Activated CD4-positive, alpha-beta T cell treated with anti-CD3 and anti-CD28 coated beads for 4 hours (primary cell): ENCODE measurements at regions not wholly inside any gene's neighbourhood (a gene's known extent, or its start where the extent isn't known, plus 50 kb on each side); places are given as distances from the start of the nearest gene placed in this dataset.

Experiments used
- DNase-seq, 2 donors: peaks; one replicate each; pipeline ENCODE4 v3.0.0-alpha.2; 2020

- no peak for DNase-seq
These were observed 466.1 kb downstream of the C4orf33 start for GRCh38 chr4:129561886-129562671.

- DNase-seq = no peak
These were observed 469.3 kb downstream of the C4orf33 start for GRCh38 chr4:129565214-129565613.

- no peak for DNase-seq
These were observed 474.4 kb downstream of the C4orf33 start for GRCh38 chr4:129570326-129570725.

GRCh38 chr4:129578336-129578735, 482.4 kb downstream of the C4orf33 start:
- no peak for DNase-seq

DNA sequence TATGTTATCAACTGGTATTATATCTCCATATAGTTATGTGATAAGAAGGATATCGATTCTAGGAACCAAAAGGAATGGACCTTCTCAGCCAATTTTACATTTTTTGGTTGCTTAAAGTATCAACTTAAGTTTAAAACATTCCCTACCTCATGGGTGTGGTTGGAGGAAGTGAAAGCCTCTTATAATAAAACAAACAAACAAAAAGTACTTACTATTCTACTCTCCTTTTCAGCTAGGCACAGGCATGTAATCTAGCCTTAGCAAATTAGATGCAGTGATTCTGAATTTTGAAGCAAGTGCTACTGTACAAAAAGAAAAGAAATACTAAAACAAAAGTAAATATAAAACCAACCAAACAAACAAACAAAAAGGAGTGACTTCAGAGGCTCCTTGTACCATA, 485.4 kb downstream of the C4orf33 start:
- DNase-seq = no peak

GRCh38 chr4:129583868-129584267, 487.9 kb downstream of the C4orf33 start:
- DNase-seq = no peak

DNA sequence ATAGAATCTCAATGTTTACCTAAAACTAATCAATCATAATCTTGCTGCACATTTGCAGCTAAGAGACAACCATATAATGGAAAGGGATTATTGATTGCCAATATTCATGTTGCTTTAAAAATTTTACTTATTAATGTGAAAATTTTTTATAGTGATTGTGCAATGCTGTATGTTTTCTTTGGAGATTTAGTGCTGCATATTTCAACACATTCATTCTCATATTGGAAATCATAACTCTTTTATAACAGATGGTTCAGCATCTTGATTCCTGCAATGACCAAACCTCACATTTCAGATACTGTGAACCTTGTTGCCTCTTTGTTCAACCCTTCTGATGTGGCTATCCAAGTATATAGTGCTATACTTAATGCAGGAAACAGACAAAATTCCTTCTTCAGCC, 502.6 kb downstream of the C4orf33 start:
- DNase-seq = no peak

DNA sequence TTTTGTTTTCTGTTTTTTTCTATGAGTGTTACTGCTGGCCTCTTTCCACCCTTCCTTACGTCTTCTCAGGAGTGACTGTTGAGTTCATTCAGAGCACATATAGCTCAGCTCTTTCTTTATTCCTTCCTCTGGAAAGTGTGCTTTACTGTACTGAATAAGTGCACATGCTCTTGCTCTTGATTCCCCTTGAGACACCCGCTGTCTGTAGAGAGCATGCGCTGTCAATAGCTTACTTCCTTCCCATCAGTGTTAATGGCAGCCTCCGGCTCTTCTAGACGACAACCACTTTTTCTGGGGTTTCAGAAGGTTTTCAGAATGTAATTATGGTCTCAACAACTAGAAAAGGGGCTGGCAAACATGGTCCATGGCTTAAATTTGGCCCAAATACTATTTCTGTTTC, 504.9 kb downstream of the C4orf33 start:
- DNase-seq = no peak

GRCh38 chr4:129602447-129602846, 506.5 kb downstream of the C4orf33 start:
- no peak for DNase-seq

DNA sequence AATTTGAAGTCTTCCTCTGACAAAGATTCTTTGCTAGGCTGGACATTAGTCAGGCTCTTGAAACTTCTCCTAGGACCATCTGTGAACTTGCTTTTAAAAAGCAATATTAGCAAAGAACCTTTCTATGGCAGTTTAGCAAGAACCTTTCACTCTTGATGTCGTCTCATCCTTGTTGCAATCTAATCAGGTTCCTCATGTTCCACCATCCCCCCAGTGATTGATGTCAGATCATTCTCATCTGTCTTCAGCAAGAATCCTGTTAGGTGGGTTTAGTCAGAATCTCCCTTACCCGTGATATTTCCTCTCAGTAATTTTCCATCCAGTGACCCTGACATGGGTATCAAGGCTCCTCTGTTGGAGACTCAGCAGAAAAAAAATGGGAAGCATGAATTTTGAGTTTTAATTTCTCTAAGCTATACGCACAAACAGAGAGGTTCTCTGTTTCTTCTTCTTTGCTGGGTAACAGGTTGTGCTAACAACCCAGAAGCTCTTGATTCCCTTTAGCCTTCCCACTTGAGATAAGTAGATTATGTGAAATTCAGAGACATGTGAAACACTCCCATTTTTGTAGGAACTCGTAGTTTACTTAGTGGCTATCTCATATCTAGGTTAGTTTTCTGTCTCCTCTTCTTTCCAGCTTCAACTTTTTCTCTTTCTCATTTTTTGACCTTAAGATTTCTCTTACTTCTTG, 507.4 kb downstream of the C4orf33 start:
- no peak for DNase-seq

DNA sequence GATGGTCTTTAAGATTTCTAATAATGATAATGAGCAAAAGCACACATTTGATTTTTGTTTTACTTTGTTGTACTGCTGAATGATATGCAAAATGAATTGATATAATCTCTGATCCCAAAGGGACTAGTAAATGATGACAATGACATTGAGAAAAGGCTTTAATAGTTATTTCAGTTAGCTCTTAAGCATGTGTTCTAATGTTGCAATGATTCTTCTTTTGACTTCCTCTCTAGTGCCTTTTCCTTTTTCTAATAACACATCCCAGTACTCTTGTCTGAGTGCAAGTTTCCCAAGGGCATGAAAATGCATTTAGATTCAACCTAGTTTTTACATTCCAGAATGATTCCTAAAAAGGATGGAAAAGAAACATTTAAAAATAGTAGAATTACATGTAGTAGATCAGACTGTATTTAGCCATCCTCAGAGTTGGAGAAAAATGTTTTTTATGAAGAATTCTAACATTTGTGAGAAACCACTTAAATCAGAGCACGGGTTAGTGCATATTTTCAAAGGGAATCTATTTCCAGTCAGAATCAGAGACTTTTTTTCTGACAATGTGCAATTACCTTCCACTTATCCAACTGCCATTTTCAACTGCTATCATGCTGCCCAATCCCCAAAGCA, 508.8 kb downstream of the C4orf33 start:
- DNase-seq = no peak

- DNase-seq = no peak
These were observed 518.7 kb downstream of the C4orf33 start for GRCh38 chr4:129614611-129615010.

- no peak for DNase-seq
These were observed 526.6 kb downstream of the C4orf33 start for GRCh38 chr4:129622566-129622965.

GRCh38 chr4:129623233-129623875, 527.4 kb downstream of the C4orf33 start:
- no peak for DNase-seq

GRCh38 chr4:129641179-129641578, 545.2 kb downstream of the C4orf33 start:
- DNase-seq = peak in 1 of 2 donors; percentile 17

DNA sequence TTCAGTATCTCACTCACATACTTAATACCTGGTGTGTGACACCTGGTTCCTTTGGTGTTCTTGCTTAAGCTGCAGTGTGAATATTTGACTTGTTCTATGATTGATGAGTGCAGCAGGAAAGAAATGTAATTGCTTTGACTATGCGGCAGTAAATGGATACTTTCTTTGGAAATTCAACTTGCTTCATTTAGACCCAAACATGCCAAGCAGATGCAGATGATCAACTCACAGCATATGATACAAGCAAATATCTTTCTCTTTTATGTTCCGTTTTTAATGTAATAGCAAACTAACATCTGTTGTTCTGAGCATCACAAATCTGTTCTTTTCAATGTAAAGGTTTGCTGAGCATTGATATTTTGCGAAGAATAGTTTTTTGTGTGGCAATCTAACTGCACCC, 549.5 kb downstream of the C4orf33 start:
- DNase-seq = no peak

DNA sequence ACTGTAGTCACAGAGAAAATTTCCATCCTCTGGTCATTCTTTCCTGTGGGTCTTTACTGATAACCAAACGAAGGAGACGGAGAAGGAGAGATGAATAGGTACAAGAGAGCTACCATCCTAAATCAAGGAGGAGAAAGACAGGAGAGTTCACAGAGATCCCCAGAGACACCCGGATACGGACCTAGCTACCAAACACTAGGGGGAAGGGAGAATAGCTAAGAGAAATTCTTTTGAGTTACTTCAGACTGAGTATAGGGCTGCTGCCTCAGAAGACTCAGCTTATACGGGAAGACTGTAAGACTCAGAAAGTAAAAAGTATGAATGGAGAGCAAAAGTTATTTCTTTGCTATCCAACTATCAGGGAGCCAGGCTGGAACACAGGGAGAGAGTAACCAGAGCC, 572.1 kb downstream of the C4orf33 start:
- DNase-seq = no peak

- DNase-seq = no peak
These were observed 577.0 kb downstream of the C4orf33 start for GRCh38 chr4:129672941-129673340.

- DNase-seq = no peak
These were observed 579.1 kb downstream of the C4orf33 start for GRCh38 chr4:129675036-129675435.

- DNase-seq = no peak
These were observed 581.0 kb downstream of the C4orf33 start for GRCh38 chr4:129676934-129677333.

DNA sequence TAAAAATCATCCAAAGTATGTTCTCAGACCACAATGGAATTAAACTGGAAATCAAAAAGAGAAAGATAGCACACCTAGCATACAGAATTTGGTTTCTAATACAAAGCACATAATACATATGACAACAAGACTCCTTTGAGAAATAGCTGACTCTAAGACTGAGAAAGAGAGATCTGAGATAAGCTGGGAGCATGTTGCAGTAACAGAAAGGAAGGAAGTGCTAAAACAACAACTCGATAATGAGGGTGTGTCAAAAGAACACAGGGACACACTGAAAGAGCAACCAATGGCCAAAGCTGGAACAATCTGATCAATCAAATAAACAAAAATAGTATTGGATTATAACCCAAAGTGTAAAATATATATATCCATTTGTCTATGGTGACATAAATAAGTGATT, 586.6 kb downstream of the C4orf33 start:
- no peak for DNase-seq

DNA sequence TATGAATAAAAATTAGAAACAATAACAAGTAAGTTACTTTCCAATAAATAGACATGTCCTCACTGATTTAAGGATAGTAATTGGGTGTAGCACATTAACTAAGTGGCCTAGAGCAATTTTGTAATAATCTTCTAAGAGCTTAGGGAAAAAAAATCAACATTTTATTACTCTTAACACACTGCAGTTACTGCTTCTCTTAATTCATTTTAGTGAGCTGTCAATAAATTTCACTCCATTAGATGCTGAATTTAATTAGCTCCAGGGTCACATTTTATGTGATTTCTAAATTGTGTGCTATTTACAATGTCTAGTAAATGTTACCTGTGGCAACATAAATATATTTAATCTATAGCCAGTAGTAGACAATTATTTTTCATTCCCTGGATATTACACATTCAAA, 612.0 kb downstream of the C4orf33 start:
- DNase-seq = no peak

DNA sequence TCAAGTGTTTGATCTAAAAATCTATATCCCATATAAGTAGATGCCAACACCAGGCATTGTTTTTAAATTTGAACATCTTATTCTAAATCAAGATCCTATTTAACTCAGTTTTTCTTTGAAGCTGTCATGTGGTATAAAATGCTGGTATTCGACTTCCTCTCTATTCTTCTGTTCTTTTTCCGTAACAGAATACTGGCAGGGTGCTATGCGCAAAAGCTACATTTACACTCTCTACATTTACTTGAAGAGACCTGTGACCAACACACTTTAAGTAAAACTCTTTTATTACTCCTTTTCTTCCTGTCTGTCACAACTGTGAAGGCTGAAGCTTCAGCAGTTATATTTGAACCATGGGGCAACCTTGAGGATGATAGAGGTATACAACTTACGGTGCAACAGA, 612.8 kb downstream of the C4orf33 start:
- DNase-seq = no peak

- DNase-seq = no peak
These were observed 642.2 kb downstream of the C4orf33 start for GRCh38 chr4:129738175-129738574.
